Ishikawa (cell line): ENCODE measurements at regions not wholly inside any gene's neighbourhood (a gene's known extent, or its start where the extent isn't known, plus 50 kb on each side); places are given as distances from the start of the nearest gene placed in this dataset.

ENCODE experiments used
- CEBPB ChIP-seq: IDR thresholded peaks from 2 replicates; pipeline ENCODE4 v1.6.1; 2012
- CREB1 ChIP-seq: IDR thresholded peaks from 2 replicates; pipeline ENCODE4 v1.6.1; 2012; ENCODE audit warnings: low read depth
- EGR1 ChIP-seq: IDR thresholded peaks from 2 replicates; pipeline ENCODE4 v1.6.1; 2012
- EP300 ChIP-seq: IDR thresholded peaks from 2 replicates; pipeline ENCODE4 v1.6.1; 2012; ENCODE audit warnings: borderline replicate concordance
- FOXM1 ChIP-seq: IDR thresholded peaks from 2 replicates; pipeline ENCODE4 v1.6.1; 2012; ENCODE audit warnings: low read depth, borderline replicate concordance
- NFIC ChIP-seq: IDR thresholded peaks from 2 replicates; pipeline ENCODE4 v1.6.1; 2012
- RAD21 ChIP-seq: IDR thresholded peaks from 2 replicates; pipeline ENCODE4 v1.6.1; 2012; ENCODE audit warnings: low read depth
- TAF1 ChIP-seq: IDR thresholded peaks from 2 replicates; pipeline ENCODE4 v1.6.1; 2012; ENCODE audit warnings: low read depth, mild to moderate bottlenecking
- TCF12 ChIP-seq: IDR thresholded peaks from 2 replicates; pipeline ENCODE4 v1.6.1; 2012; ENCODE audit warnings: low read depth
- TEAD4 ChIP-seq: IDR thresholded peaks from 2 replicates; pipeline ENCODE4 v1.6.1; 2012
- YY1 ChIP-seq: IDR thresholded peaks from 2 replicates; pipeline ENCODE4 v1.6.1; 2012; ENCODE audit warnings: low read depth
- ZBTB7A ChIP-seq: IDR thresholded peaks from 2 replicates; pipeline ENCODE4 v1.6.1; 2012; ENCODE audit warnings: low read depth
- TF ChIP-seq, protein P1 (sequence below): IDR thresholded peaks from 2 replicates; pipeline ENCODE4 v1.6.1; 2012
- TF ChIP-seq, protein P2 (sequence below): IDR thresholded peaks from 2 replicates; pipeline ENCODE4 v1.6.1; 2012
- TF ChIP-seq, protein P3 (sequence below): IDR thresholded peaks from 2 replicates; pipeline ENCODE4 v1.6.1; 2012; ENCODE audit warnings: low read depth, mild to moderate bottlenecking

DNA sequence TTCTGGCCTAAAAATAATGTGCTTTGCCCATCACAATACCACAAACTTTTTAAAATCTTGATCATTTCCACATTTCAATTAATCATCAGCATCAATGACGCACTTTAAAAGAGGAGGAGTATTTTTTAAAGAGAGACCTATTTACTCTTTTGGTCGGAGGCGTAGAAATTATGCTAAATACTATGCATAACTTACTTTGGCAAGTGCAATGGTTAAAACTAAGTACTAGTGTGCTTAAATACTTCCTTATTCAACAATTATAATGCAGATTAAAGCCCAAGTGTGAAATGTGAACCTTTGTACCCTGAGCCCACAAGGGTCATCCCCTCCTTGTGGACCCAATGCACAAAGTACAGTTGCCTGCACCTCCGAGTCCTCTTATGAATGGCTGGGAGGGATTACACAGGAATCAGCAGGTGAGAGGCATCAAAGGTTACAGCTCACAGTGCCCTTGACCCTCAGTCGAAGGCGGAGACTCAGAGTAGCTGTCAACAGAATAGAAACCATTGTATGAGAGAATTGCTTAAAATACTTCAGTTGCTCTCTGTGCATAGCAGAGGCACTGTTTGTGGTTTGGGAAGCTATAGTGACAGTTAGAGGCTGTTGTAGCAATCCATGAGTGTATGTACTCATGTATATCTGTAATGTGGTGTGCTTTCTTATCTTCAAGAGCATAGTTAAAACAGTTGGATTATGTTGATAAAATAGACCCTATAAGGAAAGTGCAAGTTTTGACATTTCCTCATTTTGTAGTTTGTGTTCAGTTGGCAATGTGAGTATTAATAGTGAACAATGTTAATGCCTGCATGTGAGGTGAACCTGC is 151.7 kb upstream of the ITGA4 start:
- TF ChIP-seq EGR1 (no peak), FOXM1 (no peak), CREB1 (no peak), TEAD4 (no peak), ZBTB7A (no peak), TAF1 (no peak), RAD21 (no peak), NFIC (no peak), TCF12 (no peak), YY1 (no peak), CEBPB (no peak), EP300 (no peak)
- TF ChIP-seq, protein P1, sequence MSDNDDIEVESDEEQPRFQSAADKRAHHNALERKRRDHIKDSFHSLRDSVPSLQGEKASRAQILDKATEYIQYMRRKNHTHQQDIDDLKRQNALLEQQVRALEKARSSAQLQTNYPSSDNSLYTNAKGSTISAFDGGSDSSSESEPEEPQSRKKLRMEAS = no peak
- TF ChIP-seq, protein P2, sequence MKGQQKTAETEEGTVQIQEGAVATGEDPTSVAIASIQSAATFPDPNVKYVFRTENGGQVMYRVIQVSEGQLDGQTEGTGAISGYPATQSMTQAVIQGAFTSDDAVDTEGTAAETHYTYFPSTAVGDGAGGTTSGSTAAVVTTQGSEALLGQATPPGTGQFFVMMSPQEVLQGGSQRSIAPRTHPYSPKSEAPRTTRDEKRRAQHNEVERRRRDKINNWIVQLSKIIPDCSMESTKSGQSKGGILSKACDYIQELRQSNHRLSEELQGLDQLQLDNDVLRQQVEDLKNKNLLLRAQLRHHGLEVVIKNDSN = no peak
- TF ChIP-seq, protein P3, sequence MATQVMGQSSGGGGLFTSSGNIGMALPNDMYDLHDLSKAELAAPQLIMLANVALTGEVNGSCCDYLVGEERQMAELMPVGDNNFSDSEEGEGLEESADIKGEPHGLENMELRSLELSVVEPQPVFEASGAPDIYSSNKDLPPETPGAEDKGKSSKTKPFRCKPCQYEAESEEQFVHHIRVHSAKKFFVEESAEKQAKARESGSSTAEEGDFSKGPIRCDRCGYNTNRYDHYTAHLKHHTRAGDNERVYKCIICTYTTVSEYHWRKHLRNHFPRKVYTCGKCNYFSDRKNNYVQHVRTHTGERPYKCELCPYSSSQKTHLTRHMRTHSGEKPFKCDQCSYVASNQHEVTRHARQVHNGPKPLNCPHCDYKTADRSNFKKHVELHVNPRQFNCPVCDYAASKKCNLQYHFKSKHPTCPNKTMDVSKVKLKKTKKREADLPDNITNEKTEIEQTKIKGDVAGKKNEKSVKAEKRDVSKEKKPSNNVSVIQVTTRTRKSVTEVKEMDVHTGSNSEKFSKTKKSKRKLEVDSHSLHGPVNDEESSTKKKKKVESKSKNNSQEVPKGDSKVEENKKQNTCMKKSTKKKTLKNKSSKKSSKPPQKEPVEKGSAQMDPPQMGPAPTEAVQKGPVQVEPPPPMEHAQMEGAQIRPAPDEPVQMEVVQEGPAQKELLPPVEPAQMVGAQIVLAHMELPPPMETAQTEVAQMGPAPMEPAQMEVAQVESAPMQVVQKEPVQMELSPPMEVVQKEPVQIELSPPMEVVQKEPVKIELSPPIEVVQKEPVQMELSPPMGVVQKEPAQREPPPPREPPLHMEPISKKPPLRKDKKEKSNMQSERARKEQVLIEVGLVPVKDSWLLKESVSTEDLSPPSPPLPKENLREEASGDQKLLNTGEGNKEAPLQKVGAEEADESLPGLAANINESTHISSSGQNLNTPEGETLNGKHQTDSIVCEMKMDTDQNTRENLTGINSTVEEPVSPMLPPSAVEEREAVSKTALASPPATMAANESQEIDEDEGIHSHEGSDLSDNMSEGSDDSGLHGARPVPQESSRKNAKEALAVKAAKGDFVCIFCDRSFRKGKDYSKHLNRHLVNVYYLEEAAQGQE = no peak

DNA sequence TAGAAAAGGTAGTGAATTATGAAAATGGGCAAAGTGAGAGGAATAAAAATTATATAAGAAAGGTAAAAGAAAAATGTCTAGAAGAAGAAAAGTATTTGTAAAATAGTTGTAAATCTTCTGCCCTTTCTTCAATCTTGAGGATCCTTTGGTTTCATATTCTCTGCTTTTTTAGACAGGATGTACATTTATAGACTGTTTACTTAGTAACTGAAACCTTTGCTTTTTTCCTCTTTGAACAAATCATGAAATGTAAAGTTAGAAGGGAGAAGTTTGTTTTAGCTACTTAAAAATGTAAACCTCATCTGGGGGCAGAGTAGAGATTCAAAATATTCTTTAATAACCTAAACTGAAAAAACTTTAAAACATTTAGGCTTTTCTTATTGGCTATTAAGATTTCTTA is 150.4 kb upstream of the ITGA4 start:
- no peak for TF ChIP-seq ZBTB7A
- TF ChIP-seq TCF12 = no peak
- TF ChIP-seq FOXM1 = no peak
- TF ChIP-seq EP300 = no peak
- TF ChIP-seq, protein P2 = no peak
- TF ChIP-seq CEBPB = no peak
- TF ChIP-seq TEAD4 = no peak
- TF ChIP-seq, protein P1 = no peak
- TF ChIP-seq NFIC = no peak
- TF ChIP-seq, protein P3 = no peak
- no peak for TF ChIP-seq TAF1
- TF ChIP-seq CREB1 = no peak
- TF ChIP-seq YY1 = no peak
- TF ChIP-seq EGR1 = no peak
- no peak for TF ChIP-seq RAD21

DNA sequence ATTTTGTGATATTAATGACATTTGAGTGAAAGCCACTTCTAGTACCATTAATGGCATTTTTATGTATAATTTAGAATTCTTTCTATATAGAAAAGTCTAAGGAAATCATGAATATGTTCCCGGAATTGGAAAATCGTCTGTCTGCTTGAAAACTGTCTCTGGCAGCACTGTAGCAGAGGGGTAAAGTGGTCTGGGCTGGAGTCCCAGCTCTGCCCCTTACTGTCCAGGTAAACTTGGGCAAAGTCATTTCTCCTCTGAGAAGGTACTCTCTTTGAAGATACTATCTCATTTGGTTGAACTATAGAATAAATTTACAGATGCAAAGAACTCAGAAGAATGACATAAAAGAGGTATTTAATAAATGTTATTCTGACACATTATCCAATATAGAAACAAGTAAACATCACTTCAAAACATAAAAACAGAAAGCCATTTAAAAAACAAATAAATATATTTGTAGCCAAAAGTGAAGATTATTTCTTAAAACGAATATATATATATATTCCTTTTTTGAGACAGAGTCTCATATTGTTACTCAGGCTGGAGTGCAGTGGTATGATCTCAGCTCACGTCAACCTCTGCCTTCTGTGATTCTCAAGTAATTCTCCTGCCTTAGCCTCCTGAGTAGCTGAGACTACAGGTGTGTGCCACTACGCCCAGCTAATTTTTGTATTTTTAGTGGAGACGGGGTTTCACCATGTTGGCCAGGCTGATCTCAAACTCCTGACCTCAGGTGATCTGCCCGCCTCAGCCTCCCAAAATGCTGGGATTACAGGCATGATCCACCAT is 149.8 kb upstream of the ITGA4 start:
- TF ChIP-seq EP300 (no peak), CEBPB (no peak)
- TF ChIP-seq, protein P2 = no peak

DNA sequence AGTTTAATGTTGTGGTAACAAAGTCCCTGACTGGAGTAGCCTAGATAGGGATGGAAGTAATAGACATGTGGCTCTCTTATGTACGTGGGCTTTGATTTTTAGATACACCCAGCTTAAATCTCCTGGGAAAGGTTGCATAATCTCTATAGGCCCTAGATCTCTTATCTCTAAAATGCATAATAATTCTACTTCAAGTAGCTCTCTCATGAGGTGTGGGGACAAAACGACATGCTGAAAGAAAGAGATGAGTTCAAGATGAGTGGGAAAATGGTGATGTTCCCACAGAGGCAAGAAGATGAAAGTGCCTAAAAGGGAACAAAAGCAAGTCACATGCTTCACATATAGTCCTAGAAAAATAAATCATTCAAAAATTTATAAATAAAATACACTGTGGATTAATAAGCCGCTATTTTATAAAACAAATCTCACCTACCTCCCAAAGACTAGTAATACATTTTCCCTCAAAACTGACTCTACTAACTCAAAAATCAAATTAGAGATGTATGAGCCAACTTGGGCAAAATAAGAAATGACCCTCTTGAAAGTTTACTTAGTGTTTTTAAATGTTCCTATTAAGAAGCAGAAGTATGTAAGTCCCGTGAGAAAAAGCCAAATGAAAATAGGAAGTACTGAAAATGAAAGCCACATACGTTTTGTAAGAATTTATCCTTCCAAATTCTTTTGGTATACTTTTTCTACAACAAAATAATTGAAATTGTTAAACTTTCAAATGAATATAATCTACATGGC is 148.2 kb upstream of the ITGA4 start:
- no peak for TF ChIP-seq CREB1
- no peak for TF ChIP-seq RAD21

DNA sequence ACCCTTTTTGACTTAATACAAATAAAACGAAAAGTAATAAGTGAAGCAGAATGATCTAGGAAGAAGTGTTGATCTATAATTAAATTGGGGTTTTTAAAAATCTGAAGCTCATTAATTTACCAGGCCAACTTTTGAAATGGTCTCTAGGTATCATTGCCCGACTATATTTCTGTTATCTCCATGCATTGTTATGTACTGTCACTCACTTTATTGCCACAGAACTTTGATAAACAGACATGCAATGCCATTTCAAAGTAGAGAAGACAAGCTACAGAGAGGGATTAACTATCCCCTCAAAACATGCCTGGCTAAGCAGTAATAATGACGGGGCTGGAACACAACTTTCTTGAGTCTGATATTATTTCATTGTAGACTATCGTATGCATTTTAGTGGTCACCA is 147.6 kb upstream of the ITGA4 start:
- no peak for TF ChIP-seq NFIC
- TF ChIP-seq YY1 = no peak
- TF ChIP-seq, protein P3 = no peak
- no peak for TF ChIP-seq CREB1
- TF ChIP-seq FOXM1 = no peak
- TF ChIP-seq RAD21 = no peak
- TF ChIP-seq, protein P1 = no peak
- TF ChIP-seq EGR1 = no peak
- no peak for TF ChIP-seq TAF1
- no peak for TF ChIP-seq TCF12
- no peak for TF ChIP-seq CEBPB
- TF ChIP-seq, protein P2 = no peak
- TF ChIP-seq TEAD4 = no peak
- TF ChIP-seq EP300 = no peak
- no peak for TF ChIP-seq ZBTB7A
